C4-2B (cell line): ENCODE measurements at regions not wholly inside any gene's neighbourhood (a gene's known extent, or its start where the extent isn't known, plus 50 kb on each side); places are given as distances from the start of the nearest gene placed in this dataset.

Source experiments
- ZFX ChIP-seq: fragments of 450-650 bp; IDR thresholded peaks from 2 replicates; pipeline ENCODE4 v1.6.1; 2017
- TF ChIP-seq, protein P1 (sequence below): fragments of 450-650 bp; conservative IDR thresholded peaks from 2 replicates; pipeline ENCODE4 v1.5.1; 2017; ENCODE audit warnings: mild to moderate bottlenecking

GRCh38 chr7:81414411-81414810 lies 355.4 kb downstream of the HGF start:
- TF ChIP-seq, protein P1, sequence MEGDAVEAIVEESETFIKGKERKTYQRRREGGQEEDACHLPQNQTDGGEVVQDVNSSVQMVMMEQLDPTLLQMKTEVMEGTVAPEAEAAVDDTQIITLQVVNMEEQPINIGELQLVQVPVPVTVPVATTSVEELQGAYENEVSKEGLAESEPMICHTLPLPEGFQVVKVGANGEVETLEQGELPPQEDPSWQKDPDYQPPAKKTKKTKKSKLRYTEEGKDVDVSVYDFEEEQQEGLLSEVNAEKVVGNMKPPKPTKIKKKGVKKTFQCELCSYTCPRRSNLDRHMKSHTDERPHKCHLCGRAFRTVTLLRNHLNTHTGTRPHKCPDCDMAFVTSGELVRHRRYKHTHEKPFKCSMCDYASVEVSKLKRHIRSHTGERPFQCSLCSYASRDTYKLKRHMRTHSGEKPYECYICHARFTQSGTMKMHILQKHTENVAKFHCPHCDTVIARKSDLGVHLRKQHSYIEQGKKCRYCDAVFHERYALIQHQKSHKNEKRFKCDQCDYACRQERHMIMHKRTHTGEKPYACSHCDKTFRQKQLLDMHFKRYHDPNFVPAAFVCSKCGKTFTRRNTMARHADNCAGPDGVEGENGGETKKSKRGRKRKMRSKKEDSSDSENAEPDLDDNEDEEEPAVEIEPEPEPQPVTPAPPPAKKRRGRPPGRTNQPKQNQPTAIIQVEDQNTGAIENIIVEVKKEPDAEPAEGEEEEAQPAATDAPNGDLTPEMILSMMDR = no peak
- no peak for TF ChIP-seq ZFX
